HCT116 (cell line): ENCODE measurements at regions not wholly inside any gene's neighbourhood (a gene's known extent, or its start where the extent isn't known, plus 50 kb on each side); places are given as distances from the start of the nearest gene placed in this dataset.

Experiments
- ATAC-seq: fragments of 200-7000 bp; cut with Tn5 transposase; 2 replicates; pipeline ENCODE4 v1.9.1; 2020; ENCODE audit warnings: mild to moderate bottlenecking, moderate library complexity
- BruUV-seq: library from RNA; stranded (reverse); fragments of 400-500 nt; replicated peaks from 2 replicates; lab custom pipeline; 2021; lab: Mats Ljungman, UMichigan
- CTCF ChIA-PET: fragments of 300-600 bp; sonication (Branson Sonifier 250); formaldehyde crosslinking; loops from one replicate; lab custom pipeline; 2021; ENCODE audit warnings: antibody characterized with exemption; lab: Charles Lee
- POLR2A ChIA-PET: fragments of 300-600, 350-600 bp; sonication (Branson Sonifier 250); formaldehyde crosslinking; loops from one replicate; lab custom pipeline; 2021; ENCODE audit warnings: antibody characterized with exemption; lab: Charles Lee
- RAD21 ChIA-PET, 2 experiments: fragments of 300-600 bp; sonication (Branson Sonifier 250); formaldehyde crosslinking; loops; one replicate each; lab custom pipeline; 2023; ENCODE audit warnings: low total read pairs in 2 of 2; ENCODE audit not compliant: uncharacterized antibody in 2 of 2, unreplicated experiment in 2 of 2, low non-redundant PET in 1 of 2; lab: Charles Lee
- DNase-seq: peaks from one replicate; pipeline ENCODE4 v3.0.0-alpha.2; 2010; ENCODE audit warnings: low read depth, low spot score
- H2AFZ ChIP-seq: fragments of 200-600 bp; shearing (Covaris generic), sonication (generic); 2 replicates; pipeline ENCODE4 v1.6.1; 2017; ENCODE audit warnings: low read depth, mixed run types, mixed read lengths, antibody characterized with exemption, low read length; ENCODE audit not compliant: poor library complexity, severe bottlenecking
- H3K27ac ChIP-seq: 2 replicates; pipeline ENCODE4 v1.5.1; 2012; ENCODE audit warnings: low read depth, low read length
- H3K27me3 ChIP-seq: fragments of 200-600 bp; sonication (generic); 2 replicates; pipeline ENCODE4 v1.6.1; 2016; ENCODE audit warnings: mixed run types, low read length, mixed read lengths; ENCODE audit not compliant: insufficient read depth
- H3K36me3 ChIP-seq, 2 experiments: fragments of 200-500 bp in 1 of 2; fragments of 200-600 bp in 1 of 2; sonication (Bioruptor generic) in 1 of 2; sonication (generic) in 1 of 2; 2 replicates each; pipeline versions ENCODE4 v1.5.1 to v1.6.1; 2014 to 2016; ENCODE audit warnings: low read length in 2 of 2, inconsistent platforms in 1 of 2, mixed read lengths in 1 of 2, mixed run types in 1 of 2; ENCODE audit not compliant: insufficient read depth in 2 of 2, control insufficient read depth in 1 of 2
- H3K4me1 ChIP-seq, 2 experiments: fragments of 200-600 bp in 1 of 2; sonication (generic) in 1 of 2; 2 replicates each; pipeline versions ENCODE4 v1.5.1 to v1.6.1; 2012 to 2017; ENCODE audit warnings: low read length in 2 of 2, inconsistent platforms in 1 of 2, mild to moderate bottlenecking in 1 of 2, mixed read lengths in 1 of 2, mixed run types in 1 of 2, moderate library complexity in 1 of 2; ENCODE audit not compliant: insufficient read depth in 2 of 2, control insufficient read depth in 1 of 2
- H3K4me2 ChIP-seq: fragments of 200-600 bp; sonication (generic); 2 replicates; pipeline ENCODE4 v1.6.1; 2017; ENCODE audit warnings: mixed run types, low read length, mixed read lengths
- H3K4me3 ChIP-seq, 2 experiments: fragments of 200-600 bp in 1 of 2; sonication (generic) in 1 of 2; replicated peaks in 1 of 2; 2 replicates each; pipeline ENCODE4 v1.5.1; 2011 to 2016; ENCODE audit warnings: low read length in 2 of 2, control low read depth in 1 of 2, low read depth in 1 of 2, mild to moderate bottlenecking in 1 of 2, mixed read lengths in 1 of 2, mixed run types in 1 of 2
- H3K79me2 ChIP-seq: fragments of 200-600 bp; sonication (generic); 2 replicates; pipeline ENCODE4 v1.6.1; 2017; ENCODE audit warnings: mild to moderate bottlenecking, mixed run types, low read length, moderate library complexity, mixed read lengths; ENCODE audit not compliant: insufficient read depth
- H3K9ac ChIP-seq: fragments of 200-600 bp; sonication (generic); 2 replicates; pipeline ENCODE4 v1.6.1; 2016; ENCODE audit warnings: low read length, mixed read lengths
- H3K9me2 ChIP-seq: fragments of 200-600 bp; sonication (generic), shearing (Covaris generic); 2 replicates; pipeline ENCODE4 v1.6.1; 2017; ENCODE audit warnings: mixed run types, mild to moderate bottlenecking, moderate library complexity; ENCODE audit not compliant: insufficient read depth
- H3K9me3 ChIP-seq, 2 experiments: fragments of 200-500 bp in 1 of 2; fragments of 200-600 bp in 1 of 2; sonication (Bioruptor generic) in 1 of 2; sonication (generic) in 1 of 2; 2 replicates each; pipeline ENCODE4 v1.6.1; 2014 to 2017; ENCODE audit warnings: low read length in 2 of 2, mixed read lengths in 2 of 2, inconsistent platforms in 1 of 2, low read depth in 1 of 2, mild to moderate bottlenecking in 1 of 2, mixed run types in 1 of 2, moderate library complexity in 1 of 2; ENCODE audit not compliant: control insufficient read depth in 1 of 2, insufficient read depth in 1 of 2
- H4K20me1 ChIP-seq: fragments of 200-600 bp; sonication (generic), shearing (Covaris generic); 2 replicates; pipeline ENCODE4 v1.6.1; 2017; ENCODE audit warnings: mixed run types, mild to moderate bottlenecking, moderate library complexity; ENCODE audit not compliant: insufficient read depth
- ATF3 ChIP-seq: IDR thresholded peaks from 2 replicates; pipeline ENCODE4 v1.6.1; 2012
- CTCF ChIP-seq, 3 experiments: fragments of 200-600 bp in 1 of 3; sonication (generic) in 1 of 3; IDR thresholded peaks in 2 of 3; conservative IDR thresholded peaks in 1 of 3; 2 replicates each; pipeline ENCODE4 v1.5.1; 2012 to 2017; ENCODE audit warnings: low read depth in 2 of 3, low read length in 2 of 3, antibody characterized with exemption in 1 of 3, borderline replicate concordance in 1 of 3, control low read depth in 1 of 3, mild to moderate bottlenecking in 1 of 3, mixed read lengths in 1 of 3, mixed run types in 1 of 3, moderate library complexity in 1 of 3; ENCODE audit not compliant: insufficient read depth in 1 of 3
- EGR1 ChIP-seq: IDR thresholded peaks from 2 replicates; pipeline ENCODE4 v1.6.1; 2012; ENCODE audit warnings: low read depth
- EZH2phosphoT487 ChIP-seq: fragments of 200-600 bp; IDR thresholded peaks from 2 replicates; pipeline ENCODE4 v1.6.1; 2018; ENCODE audit warnings: antibody characterized with exemption, borderline replicate concordance
- FOSL1 ChIP-seq: IDR thresholded peaks from 2 replicates; pipeline ENCODE4 v1.6.1; 2012; ENCODE audit warnings: low read depth
- JUND ChIP-seq: IDR thresholded peaks from 2 replicates; pipeline ENCODE4 v1.6.1; 2012
- SP1 ChIP-seq: IDR thresholded peaks from 2 replicates; pipeline ENCODE4 v1.6.1; 2012; ENCODE audit warnings: low read depth
- SRF ChIP-seq: IDR thresholded peaks from 2 replicates; pipeline ENCODE4 v1.6.1; 2012; ENCODE audit warnings: low read depth
- YY1 ChIP-seq: IDR thresholded peaks from 2 replicates; pipeline ENCODE4 v1.6.1; 2011; ENCODE audit warnings: low read length, low read depth, moderate library complexity, mild to moderate bottlenecking; ENCODE audit not compliant: insufficient replicate concordance; ENCODE audit errors: extremely low read depth
- ZFX ChIP-seq: fragments of 450-650 bp; IDR thresholded peaks from 2 replicates; pipeline ENCODE4 v1.6.1; 2017
- intact Hi-C: fragments of 100-400 bp; cut with micrococcal nuclease; formaldehyde crosslinking; loops from 2 replicates; pipeline ENCODE4 v1.10.0; 2022

GRCh38 chr15:47985568-47985967 is 135.2 kb upstream of the SLC24A5 start:
- no peaks in the 10 kb centered on the region for H3K9me2 ChIP-seq
- no peaks in the 10 kb centered on the region for H4K20me1 ChIP-seq
- BruUV-seq = no TSS peak
- TF ChIP-seq JUND (no peak), SP1 (no peak), EGR1 (no peak)
- ATAC-seq = no peak
- H3K9ac ChIP-seq = no peak overlapping the region
- CTCF ChIA-PET = no interaction called here
- H3K4me1 ChIP-seq = no peaks in the 10 kb centered on the region
- no peak overlapping the region for H3K4me2 ChIP-seq
- intact Hi-C loops = no loop called here
- H3K27me3 ChIP-seq = no peaks in the 10 kb centered on the region
- no peak overlapping the region for H3K27ac ChIP-seq
- no peak overlapping the region for H3K4me3 ChIP-seq
- H3K36me3 ChIP-seq = no peaks in the 10 kb centered on the region
- no peaks in the 10 kb centered on the region for H3K79me2 ChIP-seq
- no peak overlapping the region for H2AFZ ChIP-seq
- RAD21 ChIA-PET = no interaction called here
- peaks cover 4 to 7% of the 10 kb centered on the region in 2 experiments; a peak in 3 of 4 replicates for H3K9me3 ChIP-seq
- POLR2A ChIA-PET = no interaction called here
- no peak for DNase-seq

GRCh38 chr15:47987461-47987860 is 133.3 kb upstream of the SLC24A5 start:
- intact Hi-C loops = no loop called here
- ChIA-PET RAD21 (no interaction called here), POLR2A (no interaction called here), CTCF (interaction anchor here (1.3 kb wide), 1 partner anchor 791 kb away, joined by 3 read pairs; no protein-coding TSS in a partner anchor)
- H3K27me3 ChIP-seq = no peaks in the 10 kb centered on the region
- no peaks in the 10 kb centered on the region for H3K36me3 ChIP-seq
- peaks cover 7 to 8% of the 10 kb centered on the region in 2 experiments; a peak in 3 of 4 replicates for H3K9me3 ChIP-seq
- H3K4me1 ChIP-seq = no peaks in the 10 kb centered on the region
- H4K20me1 ChIP-seq = no peaks in the 10 kb centered on the region
- DNase-seq (no peak), ATAC-seq (no peak)
- no peak overlapping the region for H2AFZ ChIP-seq
- no peak overlapping the region for H3K4me3 ChIP-seq
- H3K79me2 ChIP-seq = no peaks in the 10 kb centered on the region
- TF ChIP-seq EGR1 (no peak), FOSL1 (no peak), ZFX (no peak), ATF3 (no peak), CTCF (IDR thresholded peaks at IDR 0.05 in 2 of 3, conservative IDR thresholded peaks at IDR 0.05 in 1 of 3; ENCODE audit: borderline replicate concordance in 1 of 3, insufficient read depth in 1 of 3, low read depth in 2 of 3, low read length in 2 of 3) (no peak), SP1 (no peak), YY1 (no peak), JUND (no peak), EZH2phosphoT487 (no peak), SRF (no peak)
- H3K9ac ChIP-seq = no peak overlapping the region
- H3K4me2 ChIP-seq = no peak overlapping the region
- no TSS peak for BruUV-seq
- H3K27ac ChIP-seq = no peak overlapping the region
- H3K9me2 ChIP-seq = no peaks in the 10 kb centered on the region
